Esophagus muscularis mucosa (tissue), 3 donors: ENCODE measurements at regions not wholly inside any gene's neighbourhood (a gene's known extent, or its start where the extent isn't known, plus 50 kb on each side); places are given as distances from the start of the nearest gene placed in this dataset.

Experiments used
- CTCF ChIP-seq, 3 experiments: fragments of 200-600 bp in 2 of 3; fragments of 450-650 bp in 1 of 3; sonication (generic) in 2 of 3; IDR thresholded peaks; one replicate each; pipeline ENCODE4 v1.5.1; 2017 to 2019; ENCODE audit warnings: antibody characterized with exemption in 3 of 3, mild to moderate bottlenecking in 2 of 3, moderate library complexity in 1 of 3
- POLR2AphosphoS5 ChIP-seq, 2 donors: sonication (generic); formaldehyde crosslinking; IDR thresholded peaks; one replicate each; pipeline ENCODE4 v1.6.1; 2017; ENCODE audit warnings: antibody characterized with exemption in 2 of 2

- TF ChIP-seq CTCF (IDR thresholded peaks at IDR 0.05) = no peak
- TF ChIP-seq POLR2AphosphoS5 (IDR thresholded peaks at IDR 0.05) = no peak
Measured at GRCh38 chr2:58680755-58681310, 439.7 kb upstream of the FANCL start.
